ENCODE measurements at regions not wholly inside any gene's neighbourhood (a gene's known extent, or its start where the extent isn't known, plus 50 kb on each side); places are given as distances from the start of the nearest gene placed in this dataset.

GRCh38 chr9:88643931-88644330, 109.0 kb downstream of the NXNL2 start:
- no peaks in the 10 kb centered on the region for H3K36me3 ChIP-seq (replicated peaks)
- in situ Hi-C loops (cut with HindIII; ENCODE audit: low pct_ligation_motif_present, low sequenced_read_pairs) = no loop called here
- H3K4me3 ChIP-seq (ENCODE audit: low read depth, low read length) = no peak overlapping the region
- DNase-seq = no peak
- H3K27me3 ChIP-seq (replicated peaks) = no peaks in the 10 kb centered on the region
- TF ChIP-seq, protein P1, sequence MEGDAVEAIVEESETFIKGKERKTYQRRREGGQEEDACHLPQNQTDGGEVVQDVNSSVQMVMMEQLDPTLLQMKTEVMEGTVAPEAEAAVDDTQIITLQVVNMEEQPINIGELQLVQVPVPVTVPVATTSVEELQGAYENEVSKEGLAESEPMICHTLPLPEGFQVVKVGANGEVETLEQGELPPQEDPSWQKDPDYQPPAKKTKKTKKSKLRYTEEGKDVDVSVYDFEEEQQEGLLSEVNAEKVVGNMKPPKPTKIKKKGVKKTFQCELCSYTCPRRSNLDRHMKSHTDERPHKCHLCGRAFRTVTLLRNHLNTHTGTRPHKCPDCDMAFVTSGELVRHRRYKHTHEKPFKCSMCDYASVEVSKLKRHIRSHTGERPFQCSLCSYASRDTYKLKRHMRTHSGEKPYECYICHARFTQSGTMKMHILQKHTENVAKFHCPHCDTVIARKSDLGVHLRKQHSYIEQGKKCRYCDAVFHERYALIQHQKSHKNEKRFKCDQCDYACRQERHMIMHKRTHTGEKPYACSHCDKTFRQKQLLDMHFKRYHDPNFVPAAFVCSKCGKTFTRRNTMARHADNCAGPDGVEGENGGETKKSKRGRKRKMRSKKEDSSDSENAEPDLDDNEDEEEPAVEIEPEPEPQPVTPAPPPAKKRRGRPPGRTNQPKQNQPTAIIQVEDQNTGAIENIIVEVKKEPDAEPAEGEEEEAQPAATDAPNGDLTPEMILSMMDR (IDR thresholded peaks at IDR 0.05; ENCODE audit: low read depth, low read length, missing control alignments) = no peak
- no peak overlapping the region for H3K27ac ChIP-seq

- Histone ChIP-seq H3K36me3 (replicated peaks) (no peaks in the 10 kb centered on the region), H3K4me3 (ENCODE audit: low read depth, low read length) (no peak overlapping the region), H3K27me3 (replicated peaks) (no peaks in the 10 kb centered on the region), H3K27ac (peak overlapping the region; percentile 44)
- TF ChIP-seq, protein P1 (IDR thresholded peaks at IDR 0.05; ENCODE audit: low read depth, low read length, missing control alignments) = no peak
- DNase-seq = no peak
- in situ Hi-C loops (cut with HindIII; ENCODE audit: low pct_ligation_motif_present, low sequenced_read_pairs) = no loop called here
Measured at GRCh38 chr9:88645172-88645878, 110.3 kb downstream of the NXNL2 start.

DNA sequence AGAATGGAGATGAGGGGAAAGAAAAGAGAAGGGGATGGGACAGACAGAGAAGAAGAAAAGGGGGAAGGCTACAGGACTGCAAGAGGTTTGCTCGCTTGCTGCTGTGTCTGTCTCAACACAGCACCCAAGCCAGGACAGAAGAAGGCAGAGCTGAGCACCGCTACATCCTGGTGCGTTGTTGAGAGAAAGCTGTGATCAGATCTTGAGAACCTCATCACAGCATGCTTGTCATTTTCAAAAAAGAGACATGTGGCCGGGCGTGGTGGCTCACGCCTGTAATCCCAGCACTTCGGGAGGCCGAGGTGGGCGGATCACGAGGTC, 110.9 kb downstream of the NXNL2 start:
- Histone ChIP-seq H3K27me3 (replicated peaks) (no peaks in the 10 kb centered on the region), H3K4me3 (ENCODE audit: low read depth, low read length) (no peak overlapping the region), H3K36me3 (replicated peaks) (no peaks in the 10 kb centered on the region), H3K27ac (peak overlapping the region; percentile 44)
- TF ChIP-seq, protein P1 (IDR thresholded peaks at IDR 0.05; ENCODE audit: low read depth, low read length, missing control alignments) = no peak
- in situ Hi-C loops (cut with HindIII; ENCODE audit: low pct_ligation_motif_present, low sequenced_read_pairs) = no loop called here
- DNase-seq = no peak

GRCh38 chr9:88646539-88647300, 111.7 kb downstream of the NXNL2 start:
- no peak for DNase-seq
- in situ Hi-C loops (cut with HindIII; ENCODE audit: low pct_ligation_motif_present, low sequenced_read_pairs) = no loop called here
- Histone ChIP-seq H3K36me3 (replicated peaks) (no peaks in the 10 kb centered on the region), H3K27ac (no peak overlapping the region), H3K4me3 (ENCODE audit: low read depth, low read length) (no peak overlapping the region), H3K27me3 (replicated peaks) (no peaks in the 10 kb centered on the region)
- TF ChIP-seq, protein P1 (IDR thresholded peaks at IDR 0.05; ENCODE audit: low read depth, low read length, missing control alignments) = no peak

DNA sequence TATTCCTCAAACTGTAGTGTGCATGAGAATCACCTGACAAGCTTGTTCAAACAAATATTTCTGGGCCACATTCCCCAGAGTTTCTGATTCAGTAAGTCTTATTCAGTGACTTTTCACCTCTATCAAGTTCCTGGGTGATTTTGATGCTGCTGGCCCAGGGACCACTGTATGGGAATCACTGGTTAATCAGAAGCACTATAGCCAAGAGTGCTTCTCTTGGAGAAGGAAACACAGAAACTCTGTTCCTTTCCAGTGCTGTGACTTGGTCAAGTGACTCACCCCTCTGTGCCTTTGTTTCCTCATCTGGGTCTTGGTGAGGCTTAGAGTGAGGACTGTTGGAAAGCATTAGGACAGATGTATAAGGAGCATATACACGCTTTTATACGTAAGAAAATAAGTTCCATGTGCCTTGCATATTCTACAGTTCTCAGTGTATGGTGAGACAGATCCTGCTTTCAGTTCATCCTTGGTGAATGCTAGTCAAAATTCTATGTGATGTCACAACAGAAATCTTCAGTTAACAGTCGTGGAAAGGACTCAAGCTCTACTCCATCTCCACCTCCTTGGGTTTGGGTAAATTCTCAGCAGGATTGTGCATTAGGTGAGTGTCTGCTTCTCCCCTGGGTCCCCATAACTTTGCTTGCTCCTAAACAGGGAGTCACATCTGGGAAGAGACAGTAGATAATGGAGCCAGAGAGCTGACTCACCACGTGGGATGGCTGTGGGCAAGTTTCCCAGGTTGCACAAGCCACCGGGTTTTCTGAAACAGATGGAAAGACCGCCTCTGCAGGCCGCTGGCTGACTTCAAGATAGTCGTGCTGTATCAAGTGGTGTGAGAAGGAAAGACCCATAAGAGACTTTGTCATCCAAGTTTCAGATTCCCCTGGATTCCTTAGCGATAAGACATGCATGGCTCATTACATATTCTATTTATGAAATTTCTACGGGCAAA, 117.0 kb downstream of the NXNL2 start:
- no peaks in the 10 kb centered on the region for H3K27me3 ChIP-seq (replicated peaks)
- DNase-seq = peak; percentile 100
- in situ Hi-C loops (cut with HindIII; ENCODE audit: low pct_ligation_motif_present, low sequenced_read_pairs) = no loop called here
- peak overlapping the region; percentile 92 for H3K27ac ChIP-seq
- TF ChIP-seq, protein P1 (IDR thresholded peaks at IDR 0.05; ENCODE audit: low read depth, low read length, missing control alignments) = peak; percentile 67
- H3K4me3 ChIP-seq (ENCODE audit: low read depth, low read length) = no peak overlapping the region
- no peaks in the 10 kb centered on the region for H3K36me3 ChIP-seq (replicated peaks)

Data from brain microvascular endothelial cell (primary cell).